Astrocyte (in vitro differentiated cells and primary cell): ENCODE measurements at regions not wholly inside any gene's neighbourhood (a gene's known extent, or its start where the extent isn't known, plus 50 kb on each side); places are given as distances from the start of the nearest gene placed in this dataset.

Source experiments
- DNase-seq: peaks from one replicate; pipeline ENCODE4 v3.0.0-alpha.2; 2010; ENCODE audit warnings: low read depth
- FAIRE-seq: peaks from 2 replicates; lab custom pipeline; 2011; peaks lifted over from hg19 to GRCh38; lab: Jason Lieb, UNC
- H2AFZ ChIP-seq: 2 replicates; pipeline ENCODE4 v1.6.0; 2012; ENCODE audit warnings: low read depth, low read length, inconsistent platforms
- H3K27ac ChIP-seq: 2 replicates; pipeline ENCODE4 v1.5.1; 2011; ENCODE audit warnings: low read depth, low read length, inconsistent platforms
- H3K27me3 ChIP-seq: 2 replicates; pipeline ENCODE4 v1.6.0; 2011; ENCODE audit warnings: low read length, inconsistent platforms; ENCODE audit not compliant: insufficient read depth
- H3K36me3 ChIP-seq: 2 replicates; pipeline ENCODE4 v1.5.1; 2011; ENCODE audit warnings: low read length, inconsistent platforms; ENCODE audit not compliant: insufficient read depth
- H3K4me1 ChIP-seq: 2 replicates; pipeline ENCODE4 v1.5.1; 2011; ENCODE audit warnings: low read length, inconsistent platforms; ENCODE audit not compliant: insufficient read depth
- H3K4me2 ChIP-seq: 2 replicates; pipeline ENCODE4 v1.6.0; 2012; ENCODE audit warnings: low read length, inconsistent platforms
- H3K4me3 ChIP-seq: 2 replicates; pipeline ENCODE4 v1.5.1; 2011; ENCODE audit warnings: low read depth, mild to moderate bottlenecking, low read length, inconsistent platforms; ENCODE audit not compliant: insufficient read depth
- H3K79me2 ChIP-seq: 2 replicates; pipeline ENCODE4 v1.6.0; 2012; ENCODE audit warnings: mild to moderate bottlenecking, low read length, inconsistent platforms; ENCODE audit not compliant: insufficient read depth
- H3K9ac ChIP-seq: 2 replicates; pipeline ENCODE4 v1.6.0; 2012; ENCODE audit warnings: mild to moderate bottlenecking, low read length, inconsistent platforms
- H3K9me3 ChIP-seq: 2 replicates; pipeline ENCODE4 v1.5.1; 2012; ENCODE audit warnings: low read depth, mild to moderate bottlenecking, low read length, inconsistent platforms; ENCODE audit not compliant: insufficient read depth
- H4K20me1 ChIP-seq: 2 replicates; pipeline ENCODE4 v1.6.0; 2012; ENCODE audit warnings: low read length, inconsistent platforms; ENCODE audit not compliant: insufficient read depth
- H3K27ac Mint-ChIP-seq: one replicate; pipeline ENCODE4 v1.8.0; 2021; ENCODE audit warnings: mild to moderate bottlenecking, mixed read lengths; ENCODE audit not compliant: unreplicated experiment
- H3K27me3 Mint-ChIP-seq: one replicate; pipeline ENCODE4 v1.8.0; 2021; ENCODE audit warnings: low read depth, mixed read lengths; ENCODE audit not compliant: unreplicated experiment
- H3K36me3 Mint-ChIP-seq: one replicate; pipeline ENCODE4 v1.8.0; 2021; ENCODE audit warnings: low read depth, mixed read lengths; ENCODE audit not compliant: unreplicated experiment
- H3K4me1 Mint-ChIP-seq: one replicate; pipeline ENCODE4 v1.8.0; 2021; ENCODE audit warnings: low read depth, mixed read lengths; ENCODE audit not compliant: unreplicated experiment
- H3K4me3 Mint-ChIP-seq: one replicate; pipeline ENCODE4 v1.8.0; 2021; ENCODE audit warnings: mild to moderate bottlenecking, moderate library complexity, mixed read lengths; ENCODE audit not compliant: unreplicated experiment
- H3K9me3 Mint-ChIP-seq: one replicate; pipeline ENCODE4 v1.8.0; 2021; ENCODE audit warnings: mild to moderate bottlenecking, mixed read lengths; ENCODE audit not compliant: unreplicated experiment
- EZH2 ChIP-seq: IDR thresholded peaks from 2 replicates; pipeline ENCODE4 v1.6.1; 2012; ENCODE audit warnings: mild to moderate bottlenecking, low read length, inconsistent platforms; ENCODE audit not compliant: insufficient read depth
- TF ChIP-seq, protein P1 (sequence below): IDR thresholded peaks from 2 replicates; pipeline ENCODE4 v1.5.1; 2011; ENCODE audit warnings: low read depth, mild to moderate bottlenecking, inconsistent platforms, low read length, moderate library complexity; ENCODE audit not compliant: insufficient read depth

DNA sequence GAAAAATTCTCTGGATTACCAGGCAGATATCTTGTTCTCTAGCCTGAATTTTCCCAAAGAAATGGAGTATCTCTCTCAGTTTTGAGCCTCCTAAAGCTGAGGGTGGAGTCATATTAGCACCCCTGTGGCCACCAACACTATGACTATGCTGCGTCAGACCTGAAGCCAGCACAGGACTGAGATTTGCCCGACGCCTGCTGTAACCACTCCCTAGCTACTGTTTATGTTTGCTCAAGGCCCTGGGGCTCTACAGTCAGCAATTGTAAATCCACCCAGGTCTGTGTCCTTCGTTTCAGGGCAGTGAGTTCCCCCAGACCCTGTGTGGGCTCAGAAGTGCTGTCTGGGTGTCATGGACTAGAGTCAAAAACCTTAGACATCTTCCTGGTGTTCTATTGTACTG lies 61.4 kb downstream of the ZXDA start:
- no peaks in the 10 kb centered on the region for H3K9me3 ChIP-seq
- no peaks in the 10 kb centered on the region for H3K4me1 Mint-ChIP-seq
- no peak overlapping the region for H3K4me3 Mint-ChIP-seq
- no peak overlapping the region for H3K9ac ChIP-seq
- no peak overlapping the region for H2AFZ ChIP-seq
- H4K20me1 ChIP-seq, result no peaks in the 10 kb centered on the region
- H3K4me3 ChIP-seq, result no peak overlapping the region
- H3K27ac ChIP-seq, result no peak overlapping the region
- H3K79me2 ChIP-seq, result no peaks in the 10 kb centered on the region
- H3K27me3 Mint-ChIP-seq, result no peaks in the 10 kb centered on the region
- no peak overlapping the region for H3K27ac Mint-ChIP-seq
- no peaks in the 10 kb centered on the region for H3K4me1 ChIP-seq
- H3K27me3 ChIP-seq, result no peaks in the 10 kb centered on the region
- H3K36me3 Mint-ChIP-seq, result no peaks in the 10 kb centered on the region
- H3K9me3 Mint-ChIP-seq, result peaks cover 7% of the 10 kb centered on the region
- DNase-seq, result no peak
- TF ChIP-seq, protein P1, sequence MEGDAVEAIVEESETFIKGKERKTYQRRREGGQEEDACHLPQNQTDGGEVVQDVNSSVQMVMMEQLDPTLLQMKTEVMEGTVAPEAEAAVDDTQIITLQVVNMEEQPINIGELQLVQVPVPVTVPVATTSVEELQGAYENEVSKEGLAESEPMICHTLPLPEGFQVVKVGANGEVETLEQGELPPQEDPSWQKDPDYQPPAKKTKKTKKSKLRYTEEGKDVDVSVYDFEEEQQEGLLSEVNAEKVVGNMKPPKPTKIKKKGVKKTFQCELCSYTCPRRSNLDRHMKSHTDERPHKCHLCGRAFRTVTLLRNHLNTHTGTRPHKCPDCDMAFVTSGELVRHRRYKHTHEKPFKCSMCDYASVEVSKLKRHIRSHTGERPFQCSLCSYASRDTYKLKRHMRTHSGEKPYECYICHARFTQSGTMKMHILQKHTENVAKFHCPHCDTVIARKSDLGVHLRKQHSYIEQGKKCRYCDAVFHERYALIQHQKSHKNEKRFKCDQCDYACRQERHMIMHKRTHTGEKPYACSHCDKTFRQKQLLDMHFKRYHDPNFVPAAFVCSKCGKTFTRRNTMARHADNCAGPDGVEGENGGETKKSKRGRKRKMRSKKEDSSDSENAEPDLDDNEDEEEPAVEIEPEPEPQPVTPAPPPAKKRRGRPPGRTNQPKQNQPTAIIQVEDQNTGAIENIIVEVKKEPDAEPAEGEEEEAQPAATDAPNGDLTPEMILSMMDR, result no peak
- peak; percentile 47 for FAIRE-seq
- no peaks in the 10 kb centered on the region for H3K36me3 ChIP-seq
- no peak overlapping the region for H3K4me2 ChIP-seq

DNA sequence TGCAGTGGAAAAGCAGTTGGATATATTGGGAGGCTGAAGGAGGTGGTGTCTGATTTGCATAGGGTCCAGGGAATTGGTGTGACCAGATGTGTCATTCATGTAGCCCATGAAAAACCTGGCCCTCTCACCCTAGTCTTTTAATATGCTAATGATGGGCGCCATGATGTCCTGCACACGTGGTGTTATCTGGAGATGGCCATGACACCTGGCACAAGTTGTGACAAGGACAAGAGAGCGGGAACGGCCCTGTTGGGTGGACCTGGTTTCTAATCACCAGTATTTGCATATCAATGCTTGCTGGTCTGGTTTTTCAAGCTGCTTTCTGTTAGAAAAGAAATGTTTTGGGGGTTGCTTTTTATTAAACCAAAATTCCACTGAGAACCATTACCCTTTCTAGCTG lies 87.4 kb downstream of the ZXDA start:
- H3K27ac ChIP-seq, result no peak overlapping the region
- no peaks in the 10 kb centered on the region for H3K79me2 ChIP-seq
- H3K27me3 Mint-ChIP-seq, result no peaks in the 10 kb centered on the region
- no peaks in the 10 kb centered on the region for H3K9me3 ChIP-seq
- H3K4me2 ChIP-seq, result no peak overlapping the region
- no peak overlapping the region for H3K4me3 ChIP-seq
- H3K27ac Mint-ChIP-seq, result no peak overlapping the region
- DNase-seq (no peak), FAIRE-seq (peak; percentile 63)
- H3K9me3 Mint-ChIP-seq, result no peaks in the 10 kb centered on the region
- no peaks in the 10 kb centered on the region for H3K27me3 ChIP-seq
- no peak overlapping the region for H2AFZ ChIP-seq
- H3K9ac ChIP-seq, result no peak overlapping the region
- H3K36me3 Mint-ChIP-seq, result no peaks in the 10 kb centered on the region
- no peaks in the 10 kb centered on the region for H3K36me3 ChIP-seq
- no peaks in the 10 kb centered on the region for H4K20me1 ChIP-seq
- no peaks in the 10 kb centered on the region for H3K4me1 Mint-ChIP-seq
- no peak overlapping the region for H3K4me3 Mint-ChIP-seq
- H3K4me1 ChIP-seq, result no peaks in the 10 kb centered on the region
- no peak for TF ChIP-seq EZH2
- TF ChIP-seq, protein P1, result no peak

DNA sequence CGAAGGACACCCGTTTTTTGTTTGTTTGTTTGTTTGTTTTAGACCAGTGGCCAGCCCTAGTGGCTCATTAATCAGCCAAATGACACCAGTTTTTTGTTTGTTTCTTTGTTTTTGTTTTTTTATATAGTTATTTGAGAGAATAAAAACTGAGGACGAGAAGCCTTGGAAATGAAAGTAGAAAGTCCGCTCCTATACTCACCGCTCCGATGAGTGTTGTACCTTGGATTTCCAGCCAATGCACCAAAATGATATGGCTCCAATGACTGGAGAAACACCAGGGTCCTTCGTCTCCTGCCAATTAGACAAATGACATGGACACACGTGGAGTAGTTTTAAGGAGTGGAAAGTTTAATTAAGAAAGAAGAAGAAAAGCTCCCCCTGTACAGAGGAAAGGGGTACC lies 87.9 kb downstream of the ZXDA start:
- H3K9me3 Mint-ChIP-seq, result no peaks in the 10 kb centered on the region
- FAIRE-seq, result no peak

More for the DNA sequence above, 87.9 kb downstream of the ZXDA start:
- Histone ChIP-seq H3K27me3 (no peaks in the 10 kb centered on the region), H4K20me1 (no peaks in the 10 kb centered on the region), H3K27ac (no peak overlapping the region), H3K4me2 (no peak overlapping the region), H3K4me3 (no peak overlapping the region), H3K79me2 (no peaks in the 10 kb centered on the region), H3K9me3 (no peaks in the 10 kb centered on the region), H3K4me1 (no peaks in the 10 kb centered on the region), H2AFZ (no peak overlapping the region), H3K9ac (no peak overlapping the region), H3K36me3 (no peaks in the 10 kb centered on the region)
- TF ChIP-seq, protein P1, result no peak
- no peak for TF ChIP-seq EZH2
- Mint-ChIP-seq H3K36me3 (no peaks in the 10 kb centered on the region), H3K4me1 (no peaks in the 10 kb centered on the region), H3K4me3 (no peak overlapping the region), H3K27ac (no peak overlapping the region), H3K27me3 (no peaks in the 10 kb centered on the region)
- DNase-seq, result no peak
